ENCODE measurements at regions not wholly inside any gene's neighbourhood (a gene's known extent, or its start where the extent isn't known, plus 50 kb on each side); places are given as distances from the start of the nearest gene placed in this dataset.

DNA sequence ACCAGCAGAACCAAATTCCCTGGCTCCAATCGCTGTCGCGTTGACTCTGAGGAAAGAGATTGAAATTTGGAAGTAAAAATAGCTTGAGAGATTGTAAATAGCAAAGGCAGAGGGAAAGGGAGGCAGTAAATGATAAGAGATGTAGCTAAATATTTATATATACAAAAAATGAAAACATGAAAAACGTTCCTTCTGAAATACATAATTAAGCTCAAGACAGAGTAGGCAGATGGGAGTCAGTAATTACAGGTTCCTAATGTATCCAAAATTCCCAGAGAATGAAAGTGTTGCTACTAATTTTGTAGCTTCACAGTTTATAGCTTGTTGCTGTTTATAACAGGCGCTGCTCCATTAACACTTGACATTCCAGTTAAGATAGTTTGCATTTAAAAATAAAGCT, 648.7 kb downstream of the KCNA4 start:
- TF ChIP-seq POLR2A (IDR thresholded peaks at IDR 0.05) = no peak
- TF ChIP-seq, protein P1, sequence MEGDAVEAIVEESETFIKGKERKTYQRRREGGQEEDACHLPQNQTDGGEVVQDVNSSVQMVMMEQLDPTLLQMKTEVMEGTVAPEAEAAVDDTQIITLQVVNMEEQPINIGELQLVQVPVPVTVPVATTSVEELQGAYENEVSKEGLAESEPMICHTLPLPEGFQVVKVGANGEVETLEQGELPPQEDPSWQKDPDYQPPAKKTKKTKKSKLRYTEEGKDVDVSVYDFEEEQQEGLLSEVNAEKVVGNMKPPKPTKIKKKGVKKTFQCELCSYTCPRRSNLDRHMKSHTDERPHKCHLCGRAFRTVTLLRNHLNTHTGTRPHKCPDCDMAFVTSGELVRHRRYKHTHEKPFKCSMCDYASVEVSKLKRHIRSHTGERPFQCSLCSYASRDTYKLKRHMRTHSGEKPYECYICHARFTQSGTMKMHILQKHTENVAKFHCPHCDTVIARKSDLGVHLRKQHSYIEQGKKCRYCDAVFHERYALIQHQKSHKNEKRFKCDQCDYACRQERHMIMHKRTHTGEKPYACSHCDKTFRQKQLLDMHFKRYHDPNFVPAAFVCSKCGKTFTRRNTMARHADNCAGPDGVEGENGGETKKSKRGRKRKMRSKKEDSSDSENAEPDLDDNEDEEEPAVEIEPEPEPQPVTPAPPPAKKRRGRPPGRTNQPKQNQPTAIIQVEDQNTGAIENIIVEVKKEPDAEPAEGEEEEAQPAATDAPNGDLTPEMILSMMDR (IDR thresholded peaks at IDR 0.05 in 4 of 5, conservative IDR thresholded peaks at IDR 0.05 in 1 of 5) = no peak
